Epithelial cell of proximal tubule (primary cell): ENCODE measurements at regions not wholly inside any gene's neighbourhood (a gene's known extent, or its start where the extent isn't known, plus 50 kb on each side); places are given as distances from the start of the nearest gene placed in this dataset.

Source experiments
- DNase-seq: peaks from one replicate; pipeline ENCODE4 v3.0.0-alpha.2; 2011; ENCODE audit warnings: low read depth
- H3K4me3 ChIP-seq: 2 replicates; pipeline ENCODE4 v1.5.1; 2011; ENCODE audit warnings: low read depth, mild to moderate bottlenecking, low read length
- TF ChIP-seq, protein P1 (sequence below): conservative IDR thresholded peaks from 2 replicates; pipeline ENCODE4 v1.5.1; 2012; ENCODE audit warnings: low read depth, mild to moderate bottlenecking, low read length

DNA sequence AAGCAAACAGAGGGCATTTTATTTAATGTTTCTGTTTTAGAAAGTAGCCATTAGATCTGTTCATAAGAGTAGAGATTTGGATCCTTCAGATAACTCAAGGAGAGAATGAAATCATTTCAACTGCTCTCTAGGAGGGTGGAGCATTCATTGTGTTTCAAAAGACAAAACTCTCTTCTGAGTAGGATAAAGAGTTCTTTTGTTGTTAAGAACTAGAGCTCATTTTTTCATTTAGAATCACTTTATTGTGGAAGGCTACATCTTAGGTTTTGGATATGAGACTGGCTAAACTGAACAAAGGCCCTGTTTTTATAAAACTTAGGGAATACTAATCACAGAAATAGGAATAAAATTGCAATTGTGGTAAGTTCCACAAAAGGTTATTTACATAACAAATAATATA, 193.9 kb upstream of the PCDH10 start:
- DNase-seq = no peak
- TF ChIP-seq, protein P1, sequence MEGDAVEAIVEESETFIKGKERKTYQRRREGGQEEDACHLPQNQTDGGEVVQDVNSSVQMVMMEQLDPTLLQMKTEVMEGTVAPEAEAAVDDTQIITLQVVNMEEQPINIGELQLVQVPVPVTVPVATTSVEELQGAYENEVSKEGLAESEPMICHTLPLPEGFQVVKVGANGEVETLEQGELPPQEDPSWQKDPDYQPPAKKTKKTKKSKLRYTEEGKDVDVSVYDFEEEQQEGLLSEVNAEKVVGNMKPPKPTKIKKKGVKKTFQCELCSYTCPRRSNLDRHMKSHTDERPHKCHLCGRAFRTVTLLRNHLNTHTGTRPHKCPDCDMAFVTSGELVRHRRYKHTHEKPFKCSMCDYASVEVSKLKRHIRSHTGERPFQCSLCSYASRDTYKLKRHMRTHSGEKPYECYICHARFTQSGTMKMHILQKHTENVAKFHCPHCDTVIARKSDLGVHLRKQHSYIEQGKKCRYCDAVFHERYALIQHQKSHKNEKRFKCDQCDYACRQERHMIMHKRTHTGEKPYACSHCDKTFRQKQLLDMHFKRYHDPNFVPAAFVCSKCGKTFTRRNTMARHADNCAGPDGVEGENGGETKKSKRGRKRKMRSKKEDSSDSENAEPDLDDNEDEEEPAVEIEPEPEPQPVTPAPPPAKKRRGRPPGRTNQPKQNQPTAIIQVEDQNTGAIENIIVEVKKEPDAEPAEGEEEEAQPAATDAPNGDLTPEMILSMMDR = no peak
- no peak overlapping the region for H3K4me3 ChIP-seq

DNA sequence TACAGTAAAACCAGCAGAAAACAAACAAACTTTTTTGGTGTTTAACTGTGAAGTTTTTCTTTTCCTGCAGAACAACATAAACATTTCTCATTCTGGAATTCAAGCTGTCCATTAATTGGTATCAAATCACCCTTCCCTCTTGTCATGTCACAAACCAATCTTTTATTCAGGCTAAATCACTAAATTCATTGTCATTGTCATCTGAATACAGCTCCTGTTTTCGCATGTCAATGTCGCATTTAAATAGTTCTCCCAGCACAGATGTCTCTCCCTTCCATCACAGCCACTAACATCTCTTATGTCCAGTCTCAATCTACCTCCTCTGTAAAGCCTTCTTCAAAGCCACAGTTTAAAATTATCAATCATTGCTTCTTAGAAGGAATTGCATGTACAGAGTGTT, 192.1 kb upstream of the PCDH10 start:
- no peak overlapping the region for H3K4me3 ChIP-seq
- TF ChIP-seq, protein P1 = no peak
- no peak for DNase-seq

DNA sequence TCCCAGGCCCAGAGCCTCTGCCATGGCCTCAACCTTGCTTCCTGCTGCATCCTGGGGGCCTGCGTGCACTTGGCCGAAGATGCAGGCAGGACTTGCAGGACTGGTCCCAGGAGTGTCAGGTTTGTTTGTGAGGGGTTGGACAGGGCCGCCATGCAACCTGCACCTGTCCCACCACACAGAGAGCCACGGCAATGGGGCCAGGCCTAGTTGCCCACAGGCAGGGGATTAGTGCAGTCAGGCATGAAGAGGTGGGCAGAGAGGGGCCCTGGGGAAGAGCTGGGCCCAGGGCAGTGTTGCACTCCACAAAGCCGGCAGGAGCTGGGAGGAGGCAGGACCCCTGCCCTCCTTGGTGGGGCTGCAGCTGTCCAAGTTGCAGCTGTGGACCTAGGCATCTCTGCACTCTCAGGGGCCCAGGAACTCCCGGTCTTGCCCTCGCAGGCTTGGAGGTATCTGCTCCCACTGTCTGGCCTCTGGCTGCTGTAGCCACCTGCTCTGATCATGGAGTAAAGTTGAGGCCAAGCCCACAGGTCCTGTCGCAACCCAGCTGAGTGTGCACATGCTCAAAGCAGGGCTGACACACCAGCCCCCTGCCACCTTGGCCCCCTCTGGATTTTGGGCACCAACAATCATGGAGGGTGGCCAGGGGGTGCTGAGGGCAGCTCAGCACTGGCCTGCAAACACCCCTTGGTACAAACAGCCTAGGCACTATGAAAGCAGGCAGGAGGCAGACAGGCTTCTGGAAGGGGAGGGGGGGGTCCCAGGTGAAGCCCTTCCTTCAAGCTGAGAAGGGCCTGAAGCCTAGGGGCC, 190.4 kb upstream of the PCDH10 start:
- DNase-seq = no peak
- TF ChIP-seq, protein P1 = no peak
- H3K4me3 ChIP-seq = no peak overlapping the region

DNA sequence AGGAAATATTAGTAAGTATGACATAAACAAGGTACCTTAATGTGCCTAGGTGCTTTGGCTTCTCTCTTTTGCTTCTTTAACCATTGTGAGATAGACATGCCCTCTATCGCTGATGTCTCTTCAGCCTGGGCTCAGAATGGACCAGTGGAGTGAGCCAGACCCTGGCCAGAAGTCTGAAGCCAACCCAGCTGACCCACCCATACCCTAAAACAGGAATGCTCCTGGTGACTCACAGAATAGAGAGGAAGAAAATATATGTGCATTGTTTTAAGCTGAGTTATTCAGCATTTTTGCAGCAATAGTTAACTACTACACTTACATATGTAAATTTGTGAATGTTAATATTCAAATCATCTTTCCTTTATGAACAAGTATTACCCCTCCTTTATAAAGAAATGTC, 167.5 kb upstream of the PCDH10 start:
- DNase-seq = no peak
- TF ChIP-seq, protein P1 = no peak
- H3K4me3 ChIP-seq = no peak overlapping the region

DNA sequence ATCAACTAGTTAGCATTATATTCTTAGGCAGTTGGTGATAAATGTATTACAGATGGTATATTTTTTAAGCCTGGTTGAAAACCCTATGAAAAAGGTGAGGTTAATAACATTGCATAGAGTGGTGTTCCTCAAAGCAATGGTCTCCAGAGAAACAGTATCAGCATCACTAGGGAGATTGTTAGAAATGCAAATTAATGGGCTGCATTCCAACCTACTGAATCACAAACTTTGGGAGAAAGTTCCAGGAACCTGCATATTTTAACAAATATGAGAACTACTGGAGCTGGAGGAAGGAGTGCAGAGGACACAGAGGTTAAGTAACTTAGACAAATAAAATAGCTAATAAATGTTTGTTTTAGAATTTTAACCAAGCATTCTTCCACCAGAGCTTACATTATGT, 166.9 kb upstream of the PCDH10 start:
- peak; percentile 1 for DNase-seq
- TF ChIP-seq, protein P1 = no peak
- H3K4me3 ChIP-seq = no peak overlapping the region

DNA sequence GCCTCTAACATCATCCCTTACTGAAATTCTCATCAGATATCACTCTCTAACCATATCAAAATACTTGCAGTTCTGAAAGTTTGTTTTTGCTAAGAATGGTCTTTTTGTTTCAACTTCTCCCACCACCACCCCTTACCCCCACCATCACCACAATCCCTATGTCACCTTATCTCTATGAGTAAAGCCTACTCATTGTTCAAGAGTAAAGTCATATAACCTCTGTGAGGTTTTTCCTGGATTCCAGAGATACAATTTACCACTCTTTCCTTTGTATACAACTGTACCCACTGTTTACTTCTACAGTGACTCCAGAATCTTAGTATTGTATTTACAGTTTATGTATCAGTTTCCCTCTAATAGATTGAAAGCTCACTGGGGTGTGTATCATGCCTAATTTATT, 158.0 kb upstream of the PCDH10 start:
- no peak for DNase-seq
- TF ChIP-seq, protein P1 = no peak
- H3K4me3 ChIP-seq = no peak overlapping the region

DNA sequence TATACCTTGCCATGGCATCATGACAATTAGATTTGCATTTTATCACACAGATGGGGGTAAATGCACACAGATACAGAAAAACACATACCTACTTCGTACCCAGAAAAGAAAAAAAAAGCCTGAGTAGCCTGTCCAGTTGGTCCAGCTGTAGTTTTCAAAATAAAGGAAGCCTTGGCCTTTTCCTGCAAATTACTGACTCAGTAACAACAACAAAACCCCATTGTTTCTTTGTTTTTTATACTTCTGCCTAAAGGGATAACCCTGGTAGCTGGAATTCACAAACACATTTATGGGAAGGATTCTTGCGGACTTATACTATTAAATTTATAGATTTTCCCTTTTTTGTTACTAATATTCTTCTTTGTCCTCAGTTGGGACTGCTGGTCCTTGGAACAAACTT, 156.4 kb upstream of the PCDH10 start:
- TF ChIP-seq, protein P1 = no peak
- no peak for DNase-seq

More for the DNA sequence above, 156.4 kb upstream of the PCDH10 start:
- no peak overlapping the region for H3K4me3 ChIP-seq
